Loucy (cell line): ENCODE measurements at regions not wholly inside any gene's neighbourhood (a gene's known extent, or its start where the extent isn't known, plus 50 kb on each side); places are given as distances from the start of the nearest gene placed in this dataset.

Experiments used
- H2AFZ ChIP-seq: fragments of 200-600 bp; sonication (generic); 2 replicates; pipeline ENCODE4 v1.6.0; 2016; ENCODE audit warnings: antibody characterized with exemption, mild to moderate bottlenecking, low read length, moderate library complexity
- H3F3A ChIP-seq: fragments of 200-600 bp; 2 replicates; pipeline ENCODE4 v1.6.0; 2016; ENCODE audit warnings: antibody characterized with exemption, low read depth, mild to moderate bottlenecking
- H3K27me3 ChIP-seq: fragments of 200-600 bp; sonication (generic); 2 replicates; pipeline ENCODE4 v1.6.1; 2014; ENCODE audit warnings: low read length, mild to moderate bottlenecking; ENCODE audit not compliant: insufficient read depth, poor library complexity, severe bottlenecking
- H3K36me3 ChIP-seq: fragments of 200-600 bp; sonication (generic); 2 replicates; pipeline ENCODE4 v1.6.1; 2016; ENCODE audit warnings: low read length; ENCODE audit not compliant: insufficient read depth
- H3K4me1 ChIP-seq: fragments of 200-600 bp; sonication (generic); 2 replicates; pipeline ENCODE4 v1.5.1; 2014; ENCODE audit warnings: low read length, mild to moderate bottlenecking; ENCODE audit not compliant: insufficient read depth, poor library complexity, severe bottlenecking
- H3K4me2 ChIP-seq: fragments of 200-600 bp; sonication (generic); 2 replicates; pipeline ENCODE4 v1.6.0; 2014; ENCODE audit warnings: antibody characterized with exemption, low read length, low read depth, mild to moderate bottlenecking; ENCODE audit not compliant: poor library complexity, severe bottlenecking
- H3K4me3 ChIP-seq: fragments of 200-600 bp; sonication (generic); 2 replicates; pipeline ENCODE4 v1.5.1; 2014; ENCODE audit warnings: low read length, mild to moderate bottlenecking, mixed read lengths; ENCODE audit not compliant: poor library complexity, severe bottlenecking
- H3K79me2 ChIP-seq: fragments of 200-600 bp; sonication (generic); 2 replicates; pipeline ENCODE4 v1.6.1; 2014; ENCODE audit warnings: low read length; ENCODE audit not compliant: insufficient read depth
- H3K9ac ChIP-seq: fragments of 200-600 bp; sonication (generic); 2 replicates; pipeline ENCODE4 v1.6.0; 2014; ENCODE audit warnings: mild to moderate bottlenecking, low read depth, low read length, moderate library complexity; ENCODE audit not compliant: poor library complexity, severe bottlenecking
- H3K9me2 ChIP-seq: fragments of 200-600 bp; sonication (generic); replicated peaks from 2 replicates; pipeline ENCODE4 v1.6.1; 2016; ENCODE audit warnings: low read depth, low read length, mixed read lengths
- H3K9me3 ChIP-seq: fragments of 200-600 bp; sonication (generic); 2 replicates; pipeline ENCODE4 v1.6.1; 2014; ENCODE audit warnings: mild to moderate bottlenecking, antibody characterized with exemption, low read length, low read depth; ENCODE audit not compliant: insufficient read depth
- H4K20me1 ChIP-seq: fragments of 200-600 bp; sonication (generic); 2 replicates; pipeline ENCODE4 v1.6.0; 2014; ENCODE audit warnings: antibody characterized with exemption, low read length, mild to moderate bottlenecking; ENCODE audit not compliant: insufficient read depth, poor library complexity, severe bottlenecking
- CTCF ChIP-seq: fragments of 200-600 bp; sonication (generic); conservative IDR thresholded peaks from 2 replicates; pipeline ENCODE4 v1.5.1; 2014; ENCODE audit warnings: mild to moderate bottlenecking, antibody characterized with exemption, low read length
- EZH2phosphoT487 ChIP-seq: fragments of 200-600 bp; IDR thresholded peaks from 2 replicates; pipeline ENCODE4 v1.6.1; 2018; ENCODE audit warnings: antibody characterized with exemption, mild to moderate bottlenecking, moderate library complexity, borderline replicate concordance

- Histone ChIP-seq H3F3A (no peaks in the 10 kb centered on the region), H3K27me3 (no peaks in the 10 kb centered on the region), H3K9me3 (no peaks in the 10 kb centered on the region), H2AFZ (no peak overlapping the region), H3K9me2 (no peaks in the 10 kb centered on the region), H3K79me2 (no peaks in the 10 kb centered on the region), H3K4me3 (no peak overlapping the region), H3K9ac (no peak overlapping the region), H4K20me1 (no peaks in the 10 kb centered on the region), H3K4me1 (no peaks in the 10 kb centered on the region), H3K36me3 (no peaks in the 10 kb centered on the region), H3K4me2 (no peak overlapping the region)
- TF ChIP-seq CTCF (no peak), EZH2phosphoT487 (no peak)
Observed at GRCh38 chr16:60681043-60681442, 1355.2 kb downstream of the CDH8 start.

GRCh38 chr16:60675022-60675421, 1361.2 kb downstream of the CDH8 start:
- Histone ChIP-seq H2AFZ (no peak overlapping the region), H3K36me3 (no peaks in the 10 kb centered on the region), H3K9me2 (no peaks in the 10 kb centered on the region), H4K20me1 (no peaks in the 10 kb centered on the region), H3F3A (no peaks in the 10 kb centered on the region), H3K4me1 (no peaks in the 10 kb centered on the region), H3K9ac (no peak overlapping the region), H3K4me3 (no peak overlapping the region), H3K27me3 (no peaks in the 10 kb centered on the region), H3K4me2 (no peak overlapping the region), H3K9me3 (no peaks in the 10 kb centered on the region), H3K79me2 (no peaks in the 10 kb centered on the region)
- no peak for TF ChIP-seq CTCF
- no peak for TF ChIP-seq EZH2phosphoT487

- Histone ChIP-seq H3F3A (no peaks in the 10 kb centered on the region), H2AFZ (no peak overlapping the region), H3K4me1 (no peaks in the 10 kb centered on the region), H3K36me3 (no peaks in the 10 kb centered on the region), H3K9me2 (no peaks in the 10 kb centered on the region), H3K27me3 (no peaks in the 10 kb centered on the region), H3K79me2 (no peaks in the 10 kb centered on the region), H3K4me2 (no peak overlapping the region), H3K4me3 (no peak overlapping the region), H3K9ac (no peak overlapping the region), H4K20me1 (no peaks in the 10 kb centered on the region), H3K9me3 (no peaks in the 10 kb centered on the region)
- TF ChIP-seq CTCF (no peak), EZH2phosphoT487 (no peak)
Observed at GRCh38 chr16:60674241-60674640, 1362.0 kb downstream of the CDH8 start.
